ENCODE measurements at regions not wholly inside any gene's neighbourhood (a gene's known extent, or its start where the extent isn't known, plus 50 kb on each side); places are given as distances from the start of the nearest gene placed in this dataset.

- H3K9me1 ChIP-seq (ENCODE audit: control insufficient read depth, extremely low read depth, insufficient read depth, low read length), result no peaks in the 10 kb centered on the region
- no peak overlapping the region for H3K9ac ChIP-seq (ENCODE audit: control insufficient read depth, extremely low read depth, insufficient read depth, low read length)
- H3K27me3 ChIP-seq (ENCODE audit: control insufficient read depth, extremely low read depth, insufficient read depth, low read length), result no peaks in the 10 kb centered on the region
- TF ChIP-seq CTCF (optimal IDR thresholded peaks at IDR 0.05 in 1 of 3, IDR thresholded peaks at IDR 0.05 in 1 of 3, conservative IDR thresholded peaks at IDR 0.05 in 1 of 3; ENCODE audit: extremely low read depth in 1 of 3, insufficient read depth in 2 of 3, low read length in 3 of 3) (no peak), EZH2 (IDR thresholded peaks at IDR 0.05; ENCODE audit: low read length) (no peak)
- no peak overlapping the region for H3K27ac ChIP-seq (ENCODE audit: control insufficient read depth, insufficient read depth, low read length)
- no peaks in the 10 kb centered on the region for H3K4me1 ChIP-seq (ENCODE audit: control insufficient read depth, extremely low read depth, insufficient read depth, low read length)
- dilution Hi-C loops (cut with MboI; ENCODE audit: extremely low pct_ligation_motif_present, low sequenced_read_pairs), result no loop called here
- H2AFZ ChIP-seq (ENCODE audit: control insufficient read depth, low read length), result no peak overlapping the region
- H3K36me3 ChIP-seq (ENCODE audit: control insufficient read depth in 2 of 2, extremely low read depth in 1 of 2, insufficient read depth in 2 of 2, low read length in 2 of 2), result no peaks in the 10 kb centered on the region
- H4K20me1 ChIP-seq (ENCODE audit: control insufficient read depth, extremely low read depth, insufficient read depth, low read length), result no peaks in the 10 kb centered on the region
- peaks cover 4% of the 10 kb centered on the region for H3K9me3 ChIP-seq (ENCODE audit: control insufficient read depth, low read depth, low read length)
- H3K4me2 ChIP-seq (ENCODE audit: control insufficient read depth, extremely low read depth, insufficient read depth, low read depth, low read length), result no peak overlapping the region
- no peak overlapping the region for H3K4me3 ChIP-seq (ENCODE audit: control insufficient read depth in 2 of 3, extremely low read depth in 1 of 3, insufficient read depth in 2 of 3, low read depth in 1 of 3, low read length in 3 of 3)
- DNase-seq (ENCODE audit: low read depth, low spot score) (no peak), FAIRE-seq (no peak)
- H3K79me2 ChIP-seq (ENCODE audit: control insufficient read depth, insufficient read depth, low read length), result no peaks in the 10 kb centered on the region
Observed at GRCh38 chr18:71485611-71486010, 1058.5 kb downstream of the CBLN2 start.

GRCh38 chr18:71471963-71472725 lies 1072.0 kb downstream of the CBLN2 start:
- dilution Hi-C loops (cut with MboI; ENCODE audit: extremely low pct_ligation_motif_present, low sequenced_read_pairs), result no loop called here
- no peak overlapping the region for H3K27ac ChIP-seq (ENCODE audit: control insufficient read depth, insufficient read depth, low read length)
- H3K4me3 ChIP-seq (ENCODE audit: control insufficient read depth in 2 of 3, extremely low read depth in 1 of 3, insufficient read depth in 2 of 3, low read depth in 1 of 3, low read length in 3 of 3), result no peak overlapping the region
- DNase-seq (ENCODE audit: low read depth, low spot score) (no peak), FAIRE-seq (no peak)
- H3K9me1 ChIP-seq (ENCODE audit: control insufficient read depth, extremely low read depth, insufficient read depth, low read length), result no peaks in the 10 kb centered on the region
- H4K20me1 ChIP-seq (ENCODE audit: control insufficient read depth, extremely low read depth, insufficient read depth, low read length), result no peaks in the 10 kb centered on the region
- no peaks in the 10 kb centered on the region for H3K79me2 ChIP-seq (ENCODE audit: control insufficient read depth, insufficient read depth, low read length)
- no peak for TF ChIP-seq EZH2 (IDR thresholded peaks at IDR 0.05; ENCODE audit: low read length)
- TF ChIP-seq CTCF (optimal IDR thresholded peaks at IDR 0.05 in 1 of 3, IDR thresholded peaks at IDR 0.05 in 1 of 3, conservative IDR thresholded peaks at IDR 0.05 in 1 of 3; ENCODE audit: extremely low read depth in 1 of 3, insufficient read depth in 2 of 3, low read length in 3 of 3), result no peak
- H3K9ac ChIP-seq (ENCODE audit: control insufficient read depth, extremely low read depth, insufficient read depth, low read length), result no peak overlapping the region
- no peak overlapping the region for H3K4me2 ChIP-seq (ENCODE audit: control insufficient read depth, extremely low read depth, insufficient read depth, low read depth, low read length)
- H3K4me1 ChIP-seq (ENCODE audit: control insufficient read depth, extremely low read depth, insufficient read depth, low read length), result no peaks in the 10 kb centered on the region
- H3K9me3 ChIP-seq (ENCODE audit: control insufficient read depth, low read depth, low read length), result peaks cover 4% of the 10 kb centered on the region
- H3K27me3 ChIP-seq (ENCODE audit: control insufficient read depth, extremely low read depth, insufficient read depth, low read length), result no peaks in the 10 kb centered on the region
- H2AFZ ChIP-seq (ENCODE audit: control insufficient read depth, low read length), result no peak overlapping the region
- H3K36me3 ChIP-seq (ENCODE audit: control insufficient read depth in 2 of 2, extremely low read depth in 1 of 2, insufficient read depth in 2 of 2, low read length in 2 of 2), result no peaks in the 10 kb centered on the region
